Fibroblast of skin of back (primary cell): ENCODE measurements at regions not wholly inside any gene's neighbourhood (a gene's known extent, or its start where the extent isn't known, plus 50 kb on each side); places are given as distances from the start of the nearest gene placed in this dataset.
A peak's percentile ranks its signal among the peaks of the same experiment; 100 is the strongest.

ENCODE experiments used
- DNase-seq: peaks from one replicate; pipeline ENCODE4 v3.0.0-alpha.2; 2013

DNA sequence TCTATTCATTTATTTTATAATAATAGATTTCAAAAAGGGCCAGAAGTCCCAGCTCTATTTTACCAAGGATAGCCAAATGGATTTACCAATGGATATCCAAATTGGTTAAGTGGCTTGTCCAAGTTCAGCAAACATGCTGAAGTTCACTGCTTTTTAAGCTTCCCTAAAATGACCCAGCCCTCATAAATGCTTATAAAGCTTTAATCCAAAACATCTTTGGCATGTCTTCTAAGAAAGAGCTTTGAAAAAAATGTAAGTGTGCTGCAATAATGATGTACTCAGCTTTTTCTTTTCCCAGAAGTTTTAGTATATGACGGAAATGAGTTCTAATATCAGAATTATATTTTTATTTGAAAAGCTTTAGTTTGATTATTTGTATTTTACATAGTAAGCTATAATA, 451.5 kb upstream of the ADAMTS5 start:
- DNase-seq, result no peak

DNA sequence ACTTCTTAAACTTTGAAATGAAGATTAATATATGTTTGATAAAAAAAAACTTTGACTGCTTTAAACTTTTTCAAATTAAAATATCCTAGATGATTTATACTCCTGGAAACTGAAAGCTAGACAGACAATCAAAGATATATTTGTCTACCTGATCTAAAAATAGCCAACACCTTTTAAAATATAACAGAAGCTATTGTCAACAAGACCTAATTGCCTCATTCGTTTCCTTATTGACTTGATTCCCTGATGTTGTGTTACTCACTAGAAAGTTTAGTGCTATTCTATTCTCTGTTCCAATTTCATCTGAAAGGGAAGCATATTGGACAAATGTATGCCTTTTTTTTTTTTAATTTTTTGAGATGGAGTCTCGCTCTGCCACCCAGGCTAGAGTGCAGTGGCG, 445.6 kb upstream of the ADAMTS5 start:
- no peak for DNase-seq

DNA sequence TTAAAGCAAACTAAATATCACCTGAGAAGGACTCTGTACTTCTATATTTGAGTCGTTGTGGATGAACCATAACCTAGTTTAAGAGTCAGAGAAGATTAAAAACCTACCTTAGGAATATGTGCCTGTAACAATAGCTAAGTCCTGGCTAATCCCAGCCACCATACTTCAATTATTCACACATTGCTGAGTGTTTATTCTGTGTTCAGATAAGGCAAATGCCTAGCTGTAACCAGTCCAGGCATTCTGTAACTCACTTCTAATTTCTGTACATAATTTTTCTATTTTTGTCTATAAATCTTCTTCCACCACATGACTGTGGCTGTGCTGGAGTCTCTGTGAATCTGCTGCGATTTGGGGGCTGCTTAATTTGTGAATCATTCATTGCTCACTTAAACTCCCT, 441.9 kb upstream of the ADAMTS5 start:
- no peak for DNase-seq

DNA sequence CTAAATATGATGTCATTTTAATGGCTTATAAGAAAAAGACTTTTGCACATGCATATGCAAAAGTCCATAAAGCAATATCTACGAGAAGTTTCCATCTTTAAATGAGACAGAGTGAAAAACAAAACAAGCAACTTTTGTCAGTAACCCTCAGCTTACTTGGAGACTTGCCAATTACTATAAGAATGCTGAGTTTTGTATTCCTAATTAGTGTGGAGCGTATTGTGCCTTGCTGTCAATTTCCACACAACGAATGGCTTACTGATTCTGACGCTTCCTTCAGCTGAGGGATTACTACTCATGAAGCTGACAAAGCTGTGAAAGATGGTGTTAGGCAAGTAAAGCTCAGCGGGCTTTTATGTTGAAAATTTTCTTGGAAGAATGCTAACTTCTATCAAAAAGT, 440.4 kb upstream of the ADAMTS5 start:
- no peak for DNase-seq

DNA sequence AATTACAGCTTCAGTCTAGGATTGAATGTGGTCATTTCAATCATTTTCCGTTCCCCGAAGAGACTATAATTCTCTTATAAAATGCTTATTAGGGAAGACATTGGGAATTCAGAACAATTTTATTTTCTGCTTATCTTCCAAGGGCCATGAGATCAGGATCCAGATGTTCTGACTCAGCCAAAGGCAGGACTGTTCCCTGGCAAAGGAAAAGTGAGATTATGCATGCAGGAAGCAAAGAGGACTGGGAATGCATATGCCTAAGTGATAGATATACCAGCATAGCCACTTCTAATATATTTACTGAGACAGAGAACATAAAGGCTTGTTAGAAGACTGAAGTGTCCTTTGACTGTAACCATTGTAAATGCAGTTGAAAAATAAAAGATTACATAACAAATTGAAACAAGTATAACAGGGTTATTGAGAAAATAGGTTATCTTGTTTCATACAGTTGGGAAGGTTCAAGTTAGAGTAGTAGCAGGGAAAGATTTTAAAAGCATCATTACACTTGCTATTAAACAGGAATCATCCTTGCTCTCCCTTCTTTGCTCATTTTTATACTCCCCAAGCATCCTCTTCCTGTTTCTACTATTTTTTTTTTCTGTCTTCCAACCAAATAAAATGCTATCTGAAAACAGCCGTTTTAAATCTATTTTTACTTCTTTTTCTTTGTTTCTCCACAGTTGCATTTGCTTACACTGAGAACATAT, 439.6 kb upstream of the ADAMTS5 start:
- peak; percentile 23 for DNase-seq

DNA sequence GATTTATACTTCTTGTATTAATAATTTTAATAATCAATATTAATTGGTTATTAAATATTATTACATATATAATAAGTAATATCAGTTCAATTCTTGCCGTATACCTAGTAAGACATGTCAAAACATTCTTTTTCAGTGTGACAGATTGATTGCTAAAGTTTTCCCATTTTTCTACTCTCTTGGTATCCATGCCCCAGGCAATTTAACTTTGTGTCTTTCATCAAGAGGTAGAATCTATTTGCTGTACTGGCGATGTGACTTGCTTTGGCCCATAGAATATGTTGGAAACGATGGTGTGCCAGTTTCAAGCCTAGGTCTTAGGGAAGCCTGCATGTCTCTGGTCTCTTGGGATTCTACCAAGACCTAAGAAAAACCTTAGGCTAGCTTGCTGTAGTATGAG, 436.1 kb upstream of the ADAMTS5 start:
- no peak for DNase-seq

DNA sequence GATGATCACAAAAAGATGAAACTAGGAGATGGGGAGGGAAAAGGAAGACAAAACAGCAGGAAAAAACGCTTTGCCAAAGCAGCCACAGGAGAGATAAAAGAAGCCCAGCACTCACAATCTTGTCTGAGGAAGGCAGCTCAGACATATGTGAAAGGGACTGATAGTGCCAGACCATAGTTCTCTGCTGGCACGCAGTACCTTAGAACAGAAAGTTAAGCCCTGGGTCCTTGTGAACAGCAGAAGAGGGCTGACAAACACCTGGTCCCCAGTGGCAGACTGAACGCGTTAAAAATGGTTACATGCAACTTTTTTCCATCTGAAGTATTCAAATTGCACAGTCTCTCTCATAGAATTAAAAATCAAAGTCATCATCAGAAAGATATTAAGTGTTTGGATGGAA, 433.2 kb upstream of the ADAMTS5 start:
- DNase-seq, result no peak

DNA sequence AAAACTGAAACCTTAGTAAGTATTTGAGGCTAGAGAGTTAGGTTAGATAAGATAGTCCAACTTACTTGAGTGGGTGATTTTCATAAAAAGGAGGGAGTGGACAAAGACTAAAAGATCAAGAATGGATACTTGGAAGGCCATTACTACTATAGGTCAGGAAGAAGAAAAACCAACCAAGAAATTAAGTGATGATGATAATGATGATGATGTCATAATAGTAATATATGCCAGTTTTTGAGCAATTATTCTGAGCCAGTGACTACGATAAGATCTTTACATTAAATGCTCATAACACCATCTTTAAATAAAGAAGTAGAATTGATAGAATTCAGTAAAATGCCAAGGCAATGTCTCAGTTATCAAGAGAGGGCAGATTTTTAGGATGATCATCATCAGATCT, 430.7 kb upstream of the ADAMTS5 start:
- DNase-seq, result no peak

DNA sequence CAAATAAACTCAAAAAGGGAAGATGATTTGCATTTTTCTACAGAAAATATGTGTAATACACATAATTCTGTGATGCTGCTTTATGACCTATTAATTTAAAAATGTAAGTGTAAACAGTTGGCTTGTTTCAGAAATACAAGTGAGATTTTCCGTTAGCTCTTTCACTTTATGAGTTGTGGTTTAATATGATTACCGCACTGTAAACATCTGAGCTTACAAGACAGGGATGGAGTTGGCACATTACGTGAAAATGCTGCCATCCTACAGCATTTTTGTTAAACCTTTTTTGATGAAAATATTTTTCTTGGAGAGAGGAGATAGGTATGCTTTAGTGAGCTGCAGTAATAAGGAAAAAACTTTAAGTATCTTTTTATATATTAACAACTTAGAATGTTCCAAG, 426.8 kb upstream of the ADAMTS5 start:
- peak; percentile 18 for DNase-seq

DNA sequence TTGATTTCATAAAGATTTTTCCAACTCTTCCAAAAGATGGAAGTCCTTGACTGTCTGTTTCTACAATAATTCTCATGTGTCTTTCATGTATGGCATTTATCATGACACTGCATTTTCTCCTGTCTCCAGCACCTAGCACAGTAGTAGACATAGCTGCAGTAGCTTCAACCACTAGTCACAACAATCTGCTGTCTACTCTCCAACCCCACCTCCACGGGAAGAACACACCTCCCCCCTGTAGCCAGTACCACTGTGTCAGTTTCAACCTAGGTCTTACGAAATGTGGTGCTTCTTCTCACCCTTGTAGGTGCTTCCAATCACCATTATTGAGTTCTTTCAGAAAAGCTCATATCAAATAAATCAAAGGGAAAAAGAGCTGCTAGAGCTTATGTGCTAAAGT, 425.1 kb upstream of the ADAMTS5 start:
- DNase-seq, result no peak

DNA sequence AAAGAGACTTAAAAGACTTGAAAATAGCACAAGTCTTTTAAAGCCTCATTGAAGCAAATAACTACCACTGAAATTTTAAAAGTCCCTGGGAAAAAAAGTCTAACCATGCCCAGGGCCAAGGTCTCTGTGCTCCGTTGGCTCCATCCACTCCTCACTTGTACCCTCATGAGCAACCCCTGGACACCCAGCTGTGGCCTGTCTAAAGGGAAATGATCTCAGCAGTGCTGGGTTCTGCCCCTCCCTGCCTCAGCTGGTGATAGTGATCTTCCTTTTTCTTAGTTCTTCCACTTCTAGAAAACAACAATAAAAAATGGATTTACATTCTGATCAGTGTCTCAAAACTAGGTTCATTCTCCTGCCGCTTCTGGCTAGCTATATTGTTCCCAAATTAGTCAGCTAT, 423.5 kb upstream of the ADAMTS5 start:
- DNase-seq, result no peak

DNA sequence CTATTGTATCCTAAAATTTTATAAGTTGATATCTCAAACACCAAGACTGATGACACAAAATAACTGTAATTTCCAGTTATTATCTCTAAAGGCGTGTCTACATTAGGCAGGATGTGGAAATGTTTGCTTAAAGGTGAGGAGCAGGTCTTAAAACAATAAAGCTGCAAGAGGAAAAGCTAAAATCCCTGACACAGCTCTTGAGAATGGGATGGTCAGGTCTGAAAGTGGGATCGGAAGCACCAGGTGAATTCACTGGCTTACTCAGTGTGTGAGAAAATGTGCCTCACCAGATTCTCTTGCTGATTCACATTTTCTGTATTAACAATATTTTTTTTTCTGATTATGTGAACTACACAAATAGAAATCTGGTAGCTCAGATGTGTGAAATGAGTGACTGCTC, 421.9 kb upstream of the ADAMTS5 start:
- no peak for DNase-seq

DNA sequence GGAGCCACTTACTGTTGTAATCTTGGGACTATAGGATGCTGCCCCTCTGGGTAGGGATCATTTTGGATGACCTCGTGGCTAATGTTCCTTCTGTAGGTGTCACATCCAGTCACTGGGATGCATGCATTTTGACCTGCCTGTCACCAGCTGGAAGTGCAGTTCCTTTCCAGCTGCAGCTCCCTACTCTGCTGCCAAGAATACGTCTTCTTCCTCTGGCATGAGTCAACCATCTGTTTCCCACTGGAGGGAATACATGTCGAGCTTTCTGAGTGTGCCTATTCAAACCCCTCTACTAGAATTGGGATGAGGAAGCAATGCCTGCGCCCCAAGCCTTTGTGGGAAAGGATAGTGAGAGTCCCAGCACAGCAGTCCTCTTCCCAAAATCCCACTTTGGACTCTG, 415.5 kb upstream of the ADAMTS5 start:
- DNase-seq, result no peak

DNA sequence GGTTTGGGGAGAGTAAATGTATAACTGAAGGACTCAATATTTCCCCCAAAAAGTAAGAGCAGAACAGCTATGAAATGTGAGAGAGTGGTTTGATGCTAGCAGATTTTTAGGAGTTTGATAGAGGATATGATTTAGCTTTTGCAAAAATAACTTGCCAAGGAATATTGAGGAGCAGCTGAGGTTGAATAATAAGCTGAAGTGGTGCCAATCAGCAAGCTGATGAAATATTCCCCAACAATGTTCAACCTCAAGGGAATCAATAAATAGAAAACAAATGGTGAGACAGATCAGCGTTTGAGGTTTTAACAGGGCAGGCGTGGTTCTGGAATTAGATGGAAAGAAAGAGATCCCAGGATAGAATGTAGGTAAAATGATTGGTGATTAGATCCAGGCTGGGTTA, 413.4 kb upstream of the ADAMTS5 start:
- no peak for DNase-seq

DNA sequence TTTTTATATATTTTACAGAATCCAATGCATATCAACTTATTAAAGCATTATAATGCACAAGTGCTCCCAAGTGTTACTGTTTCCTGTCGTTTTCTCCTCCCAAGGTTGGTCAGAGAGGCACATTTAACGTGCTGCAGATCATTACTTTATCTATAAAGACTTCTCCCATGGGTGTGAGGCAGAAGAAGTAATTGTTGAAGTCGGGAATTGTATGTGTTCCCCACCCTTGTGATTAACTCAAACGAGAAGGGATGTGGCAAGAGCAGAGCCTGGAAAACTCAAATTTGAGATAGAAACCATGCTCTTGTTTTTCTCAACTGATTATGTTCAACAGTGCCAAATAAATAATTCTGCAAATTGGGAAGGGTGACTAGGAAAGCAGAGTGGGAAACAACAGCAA, 412.5 kb upstream of the ADAMTS5 start:
- DNase-seq, result no peak

DNA sequence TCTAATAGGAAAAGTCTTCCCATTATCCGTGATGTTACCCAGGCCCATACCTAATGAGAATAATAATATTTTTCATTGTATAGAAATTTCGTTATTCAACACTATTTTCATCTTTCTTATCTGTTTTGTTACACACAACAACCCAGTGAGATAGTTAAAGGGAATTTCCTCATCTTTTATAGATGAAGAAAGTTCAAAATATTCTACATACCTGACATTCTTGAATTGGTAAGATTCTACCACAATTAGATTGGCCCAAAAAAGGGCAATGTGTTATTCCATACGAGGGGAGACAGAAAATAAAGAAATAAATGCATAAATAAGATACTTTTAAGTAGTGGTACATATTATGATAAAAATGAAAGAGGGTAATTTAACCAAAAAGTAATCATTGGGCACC, 405.5 kb upstream of the ADAMTS5 start:
- no peak for DNase-seq

DNA sequence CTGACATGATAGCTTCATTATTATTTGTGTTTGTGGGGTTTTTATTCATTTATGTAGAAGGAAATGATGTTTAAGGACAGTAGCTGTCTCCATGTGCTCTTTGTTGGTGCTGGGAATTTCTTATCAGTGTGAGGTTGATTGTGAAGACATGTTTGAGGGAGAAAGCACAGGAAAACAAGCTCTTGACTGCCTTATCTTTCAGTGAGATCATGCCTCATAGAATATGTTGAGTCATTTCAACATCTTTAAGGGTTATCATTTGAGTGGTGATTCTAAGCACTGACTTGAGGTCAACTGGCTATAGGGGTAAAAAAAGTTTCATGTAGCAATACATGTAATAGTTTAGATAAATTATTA, 405.1 kb upstream of the ADAMTS5 start:
- DNase-seq, result peak; percentile 43

DNA sequence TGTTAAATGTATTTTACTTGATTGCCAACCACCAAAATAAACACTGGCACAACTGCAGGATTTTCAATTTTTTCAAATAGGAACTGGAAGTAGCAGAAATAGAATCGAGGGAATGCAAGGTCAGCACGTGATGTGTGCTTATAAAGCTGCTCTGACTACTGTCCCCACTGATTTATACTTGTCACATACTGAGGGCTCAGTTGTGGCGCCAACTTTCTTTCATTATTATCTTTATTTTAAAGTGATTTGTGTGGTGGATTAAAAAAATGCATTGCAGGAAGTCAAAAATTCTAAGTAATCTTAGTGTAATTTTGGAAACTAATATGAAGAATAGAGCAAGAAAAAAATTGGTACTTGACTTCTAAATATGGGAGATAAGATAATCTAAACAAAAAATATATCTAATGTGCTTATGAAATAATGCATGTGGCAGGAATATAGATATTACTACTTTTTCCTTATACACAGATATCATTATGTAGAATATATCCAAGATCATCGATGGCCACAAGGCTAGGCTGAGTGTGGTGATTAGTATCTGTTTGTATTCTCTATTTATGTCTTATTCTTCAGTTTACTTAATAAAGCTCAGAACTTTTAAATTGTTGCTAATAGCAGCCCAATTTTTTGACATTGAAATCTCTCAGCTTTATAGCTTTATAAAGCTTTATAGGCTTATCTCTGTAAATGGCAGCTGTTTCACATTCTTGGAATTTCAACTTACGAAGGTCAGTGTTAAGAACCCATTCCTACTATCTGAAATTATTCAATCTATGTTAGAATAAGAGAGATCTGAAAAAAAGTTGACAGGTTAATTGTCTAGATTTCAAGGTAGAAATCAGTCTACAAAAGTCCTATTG, 404.5 kb upstream of the ADAMTS5 start:
- DNase-seq, result peak; percentile 38

DNA sequence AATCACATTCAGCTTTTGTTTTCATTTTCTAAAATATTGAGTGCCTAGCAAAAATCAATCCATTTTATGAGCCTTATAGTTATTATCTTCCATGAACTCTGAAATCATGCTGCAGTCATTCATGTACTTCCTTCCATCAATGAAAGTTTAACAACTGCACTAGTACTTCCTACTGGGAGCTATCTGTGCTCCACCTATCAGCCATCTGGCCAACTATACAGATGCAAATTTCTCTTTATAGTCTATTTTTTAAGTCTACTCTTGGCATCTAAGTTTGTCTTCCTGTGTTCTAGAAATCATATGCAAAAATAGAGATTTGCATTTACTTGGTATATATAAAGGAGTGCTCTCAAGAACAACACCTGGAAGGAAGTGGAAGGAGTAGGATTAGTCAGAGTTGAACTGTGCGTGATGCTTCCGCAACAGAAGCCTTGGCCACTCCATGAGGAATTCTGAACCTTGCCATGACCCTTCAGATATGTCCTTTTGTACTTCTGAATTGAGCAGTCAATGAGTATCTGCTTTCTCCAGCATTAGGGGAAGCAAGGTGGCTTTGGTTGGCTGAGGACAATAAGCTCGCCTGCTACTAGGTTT, 403.2 kb upstream of the ADAMTS5 start:
- DNase-seq, result no peak

DNA sequence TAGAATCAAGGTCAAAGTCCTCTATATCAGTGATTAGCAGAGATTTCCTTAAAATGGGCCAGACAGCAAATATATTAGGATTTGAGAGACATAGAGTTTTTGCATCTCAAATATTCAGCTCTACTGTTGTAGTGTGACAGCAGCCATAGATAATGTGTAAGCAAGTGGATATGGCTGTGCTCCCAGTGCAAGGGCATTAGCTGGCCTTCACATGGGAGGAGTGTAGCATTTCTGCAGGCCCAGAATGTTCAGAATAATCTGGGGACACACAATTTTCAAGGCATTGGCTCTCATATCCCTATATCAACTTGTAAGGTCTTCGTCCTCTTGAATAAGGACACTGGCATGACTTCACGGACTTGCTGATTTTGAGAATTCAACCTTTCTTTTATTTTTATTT, 402.3 kb upstream of the ADAMTS5 start:
- no peak for DNase-seq

DNA sequence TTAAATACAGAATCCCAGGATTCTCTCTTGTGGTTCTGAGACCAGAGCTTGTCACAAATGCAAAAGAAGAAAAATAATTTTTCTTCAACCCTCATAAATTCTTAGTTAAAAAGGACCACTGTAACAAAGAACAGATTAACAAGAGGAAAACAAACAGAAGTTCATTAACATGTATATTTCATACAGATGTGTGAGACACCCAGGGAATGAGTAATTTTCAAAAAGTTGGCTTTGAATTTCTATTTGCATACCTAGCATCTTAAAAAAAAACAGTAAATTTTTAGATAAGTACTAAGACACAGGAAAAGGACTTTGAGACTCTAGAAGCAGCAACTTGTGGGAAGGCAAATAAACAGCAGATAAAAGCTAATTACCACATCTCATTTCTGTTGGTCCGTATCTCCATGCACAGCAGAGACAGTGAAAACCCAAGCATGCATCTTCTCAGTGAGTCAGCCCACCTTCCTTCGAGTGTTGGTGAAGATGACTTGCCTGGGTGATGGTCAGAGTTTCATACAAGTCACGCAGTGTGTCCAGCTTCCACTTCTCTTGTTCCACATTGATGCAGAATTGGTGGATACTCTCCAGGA, 399.9 kb upstream of the ADAMTS5 start:
- DNase-seq, result no peak

DNA sequence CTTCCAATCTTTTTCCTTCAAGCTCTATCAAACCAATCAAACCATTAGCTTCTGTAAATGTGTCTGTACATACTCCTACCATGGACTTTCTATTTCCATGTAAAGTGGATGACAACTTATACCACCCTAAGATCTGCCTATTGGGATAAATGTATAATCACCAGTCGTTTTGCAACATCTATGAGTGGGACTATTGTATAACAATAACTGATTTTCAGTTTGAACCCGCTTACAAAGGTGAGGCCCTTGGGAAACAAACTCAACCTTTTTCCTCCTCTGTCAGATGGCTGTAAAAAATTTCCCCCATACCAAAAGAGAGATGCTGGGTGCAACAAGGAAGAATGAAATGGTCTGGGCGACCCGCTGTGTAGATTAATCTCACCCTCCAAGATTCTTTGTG, 399.1 kb upstream of the ADAMTS5 start:
- no peak for DNase-seq

DNA sequence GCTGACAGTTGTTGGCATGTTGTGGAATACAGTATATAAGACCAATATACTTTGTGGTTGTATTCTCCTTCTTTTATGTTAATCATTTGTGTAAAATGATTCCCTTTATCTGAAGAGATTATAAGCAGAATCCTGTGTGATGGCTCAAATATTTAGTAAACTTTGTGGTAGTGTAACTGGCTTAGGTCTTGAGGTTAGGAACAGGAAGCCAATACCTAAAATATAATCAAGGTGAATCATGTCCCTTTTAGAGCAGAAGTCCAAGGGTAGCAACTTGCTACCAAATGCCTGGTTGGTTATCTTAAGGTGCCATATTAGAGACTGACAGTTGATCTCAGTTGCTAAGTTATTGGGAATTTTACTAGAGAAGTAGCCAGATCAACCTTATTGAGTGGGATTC, 398.5 kb upstream of the ADAMTS5 start:
- no peak for DNase-seq
